Stomach (tissue), 8 donors: ENCODE measurements at regions not wholly inside any gene's neighbourhood (a gene's known extent, or its start where the extent isn't known, plus 50 kb on each side); places are given as distances from the start of the nearest gene placed in this dataset.
A peak's percentile ranks its signal among the peaks of the same experiment; 100 is the strongest.

Source experiments
- DNase-seq, 2 donors: peaks; one replicate each; pipeline versions ENCODE4 v3.0.0 to v3.0.0-alpha.2; 2013 to 2019
- H3K27ac ChIP-seq, 5 donors: fragments of 200-600 bp in 4 of 5; sonication (generic) in 4 of 5; one replicate each; pipeline ENCODE4 v1.5.1; 2013 to 2019; ENCODE audit warnings: mild to moderate bottlenecking in 1 of 5, moderate library complexity in 1 of 5
- H3K27me3 ChIP-seq, 3 donors: fragments of 200-600 bp; sonication (generic); one replicate each; pipeline ENCODE4 v1.5.1; 2017 to 2019; ENCODE audit warnings: mixed run types in 1 of 3
- H3K36me3 ChIP-seq, 4 donors: fragments of 200-600 bp; sonication (generic); 1 replicate in 3 of 4; 2 replicates in 1 of 4; pipeline ENCODE4 v1.5.1; 2016 to 2019
- H3K4me1 ChIP-seq, 4 donors: fragments of 200-600 bp; sonication (generic); one replicate each; pipeline ENCODE4 v1.5.1; 2016 to 2019
- H3K4me3 ChIP-seq, 4 donors: fragments of 200-600 bp; sonication (generic) in 3 of 4; one replicate each; pipeline ENCODE4 v1.5.1; 2016 to 2019; ENCODE audit warnings: mild to moderate bottlenecking in 1 of 4
- H3K9me3 ChIP-seq, 4 donors: fragments of 200-600 bp; sonication (generic); one replicate each; pipeline ENCODE4 v1.5.1; 2016 to 2019
- CTCF ChIP-seq, 7 experiments: fragments of 450-650 bp in 4 of 7; fragments of 200-600 bp in 3 of 7; sonication (generic) in 3 of 7; IDR thresholded peaks; one replicate each; pipeline ENCODE4 v1.5.1; 2016 to 2019; ENCODE audit warnings: antibody characterized with exemption in 7 of 7, control low read depth in 2 of 7, mild to moderate bottlenecking in 1 of 7
- EP300 ChIP-seq: sonication (generic); formaldehyde crosslinking; IDR thresholded peaks from one replicate; pipeline ENCODE4 v1.6.1; 2017; ENCODE audit warnings: antibody characterized with exemption
- POLR2A ChIP-seq, 4 donors: fragments of 450-650 bp; IDR thresholded peaks; one replicate each; pipeline ENCODE4 v1.6.1; 2016; ENCODE audit warnings: antibody characterized with exemption in 4 of 4, control low read depth in 2 of 4, mild to moderate bottlenecking in 1 of 4, moderate library complexity in 1 of 4
- POLR2AphosphoS5 ChIP-seq, 3 donors: sonication (generic); formaldehyde crosslinking; IDR thresholded peaks; one replicate each; pipeline ENCODE4 v1.6.1; 2016; ENCODE audit warnings: antibody characterized with exemption in 3 of 3
- WGBS, 5 donors: extraction: QIAGEN DNeasy Blood & Tissue Kit in 3 of 5; methylation state at CpG; one replicate each; pipeline versions ENCODE4 v1.1.5 to v1.1.7; 2013 to 2018; 5-methylcytosine and 5-hydroxymethylcytosine counted together
- intact Hi-C: fragments of 100-400 bp; cut with DNase I; formaldehyde crosslinking; loops from one replicate; pipeline ENCODE4 v1.15.1; 2023; ENCODE audit warnings: low total_unique reads
- donor health status: healthy with polysubstance abuse.
- donor health status: Bipolar disorder and iron deficiency.
- donor health status: healthy.

GRCh38 chr10:61313460-61313859 lies 139.7 kb downstream of the TMEM26 start:
- Histone ChIP-seq H3K4me3 (no peak overlapping the region), H3K27ac (no peak overlapping the region), H3K36me3 (no peaks in the 10 kb centered on the region), H3K9me3 (no peaks in the 10 kb centered on the region), H3K4me1 (peaks cover 0 to 11% (median 4%) of the 10 kb centered on the region in 4 donors), H3K27me3 (no peaks in the 10 kb centered on the region)
- DNase-seq, result no peak
- intact Hi-C loops, result no loop called here
- no peak for TF ChIP-seq CTCF (IDR thresholded peaks at IDR 0.05)
- TF ChIP-seq EP300, result no peak
- no peak for TF ChIP-seq POLR2A (IDR thresholded peaks at IDR 0.05)
- no peak for TF ChIP-seq POLR2AphosphoS5 (IDR thresholded peaks at IDR 0.05)

GRCh38 chr10:61304746-61305145 lies 148.4 kb downstream of the TMEM26 start:
- Histone ChIP-seq H3K36me3 (no peaks in the 10 kb centered on the region), H3K27ac (no peak overlapping the region), H3K9me3 (no peaks in the 10 kb centered on the region), H3K27me3 (no peaks in the 10 kb centered on the region), H3K4me3 (no peak overlapping the region), H3K4me1 (no peaks in the 10 kb centered on the region)
- 88 to 95% (median 91%) methylated on average over 3 of the region's 3 CpGs for WGBS, 5 donors
- TF ChIP-seq POLR2AphosphoS5 (IDR thresholded peaks at IDR 0.05), result no peak
- no peak for TF ChIP-seq CTCF (IDR thresholded peaks at IDR 0.05)
- intact Hi-C loops, result no loop called here
- DNase-seq, result no peak

GRCh38 chr10:61302124-61302523 lies 151.1 kb downstream of the TMEM26 start:
- intact Hi-C loops, result no loop called here
- TF ChIP-seq POLR2A (IDR thresholded peaks at IDR 0.05) (no peak), POLR2AphosphoS5 (IDR thresholded peaks at IDR 0.05) (no peak), EP300 (no peak), CTCF (IDR thresholded peaks at IDR 0.05) (no peak)
- Histone ChIP-seq H3K4me1 (no peaks in the 10 kb centered on the region), H3K27me3 (no peaks in the 10 kb centered on the region), H3K4me3 (no peak overlapping the region), H3K36me3 (no peaks in the 10 kb centered on the region), H3K27ac (no peak overlapping the region), H3K9me3 (peaks cover 0 to 9% (median 7%) of the 10 kb centered on the region in 4 donors)
- no peak for DNase-seq

GRCh38 chr10:61301575-61301974 lies 151.6 kb downstream of the TMEM26 start:
- H3K27me3 ChIP-seq, result no peaks in the 10 kb centered on the region
- TF ChIP-seq POLR2AphosphoS5 (IDR thresholded peaks at IDR 0.05) (no peak), EP300 (no peak), CTCF (IDR thresholded peaks at IDR 0.05) (no peak), POLR2A (IDR thresholded peaks at IDR 0.05) (no peak)
- H3K9me3 ChIP-seq, result peaks cover 0 to 9% (median 7%) of the 10 kb centered on the region in 4 donors
- no peaks in the 10 kb centered on the region for H3K4me1 ChIP-seq
- no peaks in the 10 kb centered on the region for H3K36me3 ChIP-seq
- H3K27ac ChIP-seq, result no peak overlapping the region
- intact Hi-C loops, result no loop called here
- peak in 1 of 2 donors; percentile 35 for DNase-seq
- no peak overlapping the region for H3K4me3 ChIP-seq
- WGBS, 5 donors, result 70 to 88% (median 75%) methylated on average over 2 of the region's 2 CpGs
